ENCODE measurements at regions not wholly inside any gene's neighbourhood (a gene's known extent, or its start where the extent isn't known, plus 50 kb on each side); places are given as distances from the start of the nearest gene placed in this dataset.

GRCh38 chr1:90370686-90371447 is 346.2 kb downstream of the BARHL2 start:
- Histone ChIP-seq H3K27me3 (no peaks in the 10 kb centered on the region), H3K4me3 (no peak overlapping the region), H3K4me1 (replicated peaks in 1 of 2) (no peaks in the 10 kb centered on the region), H3K27ac (no peak overlapping the region), H3K36me3 (replicated peaks in 1 of 2) (no peaks in the 10 kb centered on the region), H3K9me3 (replicated peaks in 1 of 3) (peaks cover 0 to 4% (median 0%) of the 10 kb centered on the region in 3 donors)
- no peak for DNase-seq
- intact Hi-C loops (cut with DNase I), result no loop called here
- TF ChIP-seq, protein P1, sequence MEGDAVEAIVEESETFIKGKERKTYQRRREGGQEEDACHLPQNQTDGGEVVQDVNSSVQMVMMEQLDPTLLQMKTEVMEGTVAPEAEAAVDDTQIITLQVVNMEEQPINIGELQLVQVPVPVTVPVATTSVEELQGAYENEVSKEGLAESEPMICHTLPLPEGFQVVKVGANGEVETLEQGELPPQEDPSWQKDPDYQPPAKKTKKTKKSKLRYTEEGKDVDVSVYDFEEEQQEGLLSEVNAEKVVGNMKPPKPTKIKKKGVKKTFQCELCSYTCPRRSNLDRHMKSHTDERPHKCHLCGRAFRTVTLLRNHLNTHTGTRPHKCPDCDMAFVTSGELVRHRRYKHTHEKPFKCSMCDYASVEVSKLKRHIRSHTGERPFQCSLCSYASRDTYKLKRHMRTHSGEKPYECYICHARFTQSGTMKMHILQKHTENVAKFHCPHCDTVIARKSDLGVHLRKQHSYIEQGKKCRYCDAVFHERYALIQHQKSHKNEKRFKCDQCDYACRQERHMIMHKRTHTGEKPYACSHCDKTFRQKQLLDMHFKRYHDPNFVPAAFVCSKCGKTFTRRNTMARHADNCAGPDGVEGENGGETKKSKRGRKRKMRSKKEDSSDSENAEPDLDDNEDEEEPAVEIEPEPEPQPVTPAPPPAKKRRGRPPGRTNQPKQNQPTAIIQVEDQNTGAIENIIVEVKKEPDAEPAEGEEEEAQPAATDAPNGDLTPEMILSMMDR (IDR thresholded peaks at IDR 0.05), result no peak
- TF ChIP-seq POLR2A (IDR thresholded peaks at IDR 0.05), result no peak
- 72 to 82% (median 79%) methylated on average over 4 of the region's 4 CpGs for WGBS, 4 donors

- Histone ChIP-seq H3K27me3 (peaks cover 3% of the 10 kb centered on the region), H3K4me3 (no peak overlapping the region), H3K36me3 (replicated peaks in 1 of 2) (no peaks in the 10 kb centered on the region), H3K4me1 (replicated peaks in 1 of 2) (no peaks in the 10 kb centered on the region), H3K27ac (no peak overlapping the region), H3K9me3 (replicated peaks in 1 of 3) (no peaks in the 10 kb centered on the region)
- intact Hi-C loops (cut with DNase I), result no loop called here
- WGBS, 4 donors, result 82 to 93% (median 87%) methylated on average over 2 of the region's 2 CpGs
- TF ChIP-seq, protein P1 (IDR thresholded peaks at IDR 0.05), result no peak
- no peak for TF ChIP-seq POLR2A (IDR thresholded peaks at IDR 0.05)
- no peak for DNase-seq
Observed at GRCh38 chr1:90362163-90362562, 354.9 kb downstream of the BARHL2 start.

GRCh38 chr1:90361026-90361425 is 356.1 kb downstream of the BARHL2 start:
- intact Hi-C loops (cut with DNase I), result no loop called here
- 79 to 95% (median 86%) methylated on average over 1 of the region's 1 CpG for WGBS, 4 donors
- Histone ChIP-seq H3K4me3 (no peak overlapping the region), H3K36me3 (replicated peaks in 1 of 2) (no peaks in the 10 kb centered on the region), H3K27ac (no peak overlapping the region), H3K27me3 (peaks cover 3% of the 10 kb centered on the region), H3K9me3 (replicated peaks in 1 of 3) (no peaks in the 10 kb centered on the region), H3K4me1 (replicated peaks in 1 of 2) (no peaks in the 10 kb centered on the region)
- DNase-seq, result no peak
- no peak for TF ChIP-seq POLR2A (IDR thresholded peaks at IDR 0.05)
- TF ChIP-seq, protein P1 (IDR thresholded peaks at IDR 0.05), result no peak

GRCh38 chr1:90359994-90360393 is 357.1 kb downstream of the BARHL2 start:
- WGBS, 4 donors, result 73 to 78% (median 76%) methylated on average over 6 of the region's 6 CpGs
- no peak for DNase-seq

More at GRCh38 chr1:90359994-90360393, 357.1 kb downstream of the BARHL2 start:
- H3K4me1 ChIP-seq (replicated peaks in 1 of 2), result no peaks in the 10 kb centered on the region
- H3K36me3 ChIP-seq (replicated peaks in 1 of 2), result no peaks in the 10 kb centered on the region
- no peak overlapping the region for H3K27ac ChIP-seq
- H3K9me3 ChIP-seq (replicated peaks in 1 of 3), result no peaks in the 10 kb centered on the region
- H3K27me3 ChIP-seq, result peaks cover 3% of the 10 kb centered on the region
- TF ChIP-seq, protein P1 (IDR thresholded peaks at IDR 0.05), result no peak
- no peak for TF ChIP-seq POLR2A (IDR thresholded peaks at IDR 0.05)
- no peak overlapping the region for H3K4me3 ChIP-seq
- intact Hi-C loops (cut with DNase I), result no loop called here

All from adrenal gland (tissue), 9 donors.